Osteoblast (primary cell): ENCODE measurements at regions not wholly inside any gene's neighbourhood (a gene's known extent, or its start where the extent isn't known, plus 50 kb on each side); places are given as distances from the start of the nearest gene placed in this dataset.

ENCODE experiments used
- DNase-seq: peaks from one replicate; pipeline ENCODE4 v3.0.0; 2011; ENCODE audit warnings: low spot score, mixed read lengths; ENCODE audit not compliant: insufficient read length; ENCODE audit errors: missing footprints
- H2AFZ ChIP-seq: 2 replicates; pipeline ENCODE4 v1.6.0; 2011; ENCODE audit warnings: mild to moderate bottlenecking, low read length
- H3K27ac ChIP-seq: 2 replicates; pipeline ENCODE4 v1.5.1; 2011; ENCODE audit warnings: mild to moderate bottlenecking, low read depth, low read length, moderate library complexity
- H3K27me3 ChIP-seq: 2 replicates; pipeline ENCODE4 v1.6.0; 2012; ENCODE audit warnings: mild to moderate bottlenecking, control low read depth, inconsistent platforms, low read length, moderate library complexity; ENCODE audit not compliant: insufficient read depth
- H3K36me3 ChIP-seq: 2 replicates; pipeline ENCODE4 v1.5.1; 2011; ENCODE audit warnings: mild to moderate bottlenecking, low read length, control low read depth, moderate library complexity; ENCODE audit not compliant: insufficient read depth
- H3K4me1 ChIP-seq: 2 replicates; pipeline ENCODE4 v1.5.1; 2011; ENCODE audit warnings: mild to moderate bottlenecking, low read length, control low read depth, moderate library complexity; ENCODE audit not compliant: insufficient read depth
- H3K4me2 ChIP-seq: 2 replicates; pipeline ENCODE4 v1.6.0; 2011; ENCODE audit warnings: mild to moderate bottlenecking, low read length; ENCODE audit not compliant: insufficient read depth
- H3K4me3 ChIP-seq: fragments of 200-600 bp; sonication (generic); 3 replicates; pipeline ENCODE4 v1.5.1; 2012; ENCODE audit warnings: mild to moderate bottlenecking, low read length, inconsistent platforms; ENCODE audit not compliant: insufficient read depth
- H3K79me2 ChIP-seq: 2 replicates; pipeline ENCODE4 v1.6.0; 2012; ENCODE audit warnings: mild to moderate bottlenecking, low read length, control low read depth, inconsistent platforms; ENCODE audit not compliant: insufficient read depth
- H3K9me3 ChIP-seq: 2 replicates; pipeline ENCODE4 v1.5.1; 2011; ENCODE audit warnings: low read depth, low read length, control low read depth
- H4K20me1 ChIP-seq: 2 replicates; pipeline ENCODE4 v1.6.0; 2012; ENCODE audit warnings: mild to moderate bottlenecking, low read length, control low read depth; ENCODE audit not compliant: insufficient read depth
- TF ChIP-seq, protein P1 (sequence below): IDR thresholded peaks from 2 replicates; pipeline ENCODE4 v1.5.1; 2011; ENCODE audit warnings: mild to moderate bottlenecking, low read depth, low read length, moderate library complexity; ENCODE audit errors: extremely low read depth

DNA sequence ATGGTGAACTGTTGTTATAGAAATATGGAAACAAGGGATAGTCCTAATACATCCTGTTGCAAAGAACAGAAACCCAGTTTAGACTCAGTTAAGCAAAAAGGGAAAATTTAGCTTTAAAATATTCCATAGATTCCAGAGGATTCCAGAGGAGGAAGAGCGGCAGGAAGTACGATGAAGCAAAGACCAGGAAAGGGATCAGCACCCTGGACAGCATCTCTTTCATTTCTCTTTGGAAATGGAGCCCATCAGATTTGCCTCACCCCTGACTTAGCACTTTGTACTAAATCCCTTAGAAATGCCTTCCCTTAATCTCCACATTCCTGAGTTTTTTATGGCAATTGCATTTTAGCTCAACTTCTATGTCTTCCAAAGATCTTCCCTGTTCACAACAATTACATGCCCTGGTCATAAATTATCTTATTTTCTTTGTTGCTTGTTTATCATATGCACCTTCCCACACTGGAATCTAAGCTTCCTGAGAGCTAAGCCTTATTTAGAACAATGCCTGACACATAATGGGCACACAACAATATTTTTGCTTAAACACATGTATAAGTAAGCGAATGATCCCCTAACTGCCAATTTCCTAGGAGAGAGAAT, 150.0 kb upstream of the RBFOX1 start:
- TF ChIP-seq, protein P1, sequence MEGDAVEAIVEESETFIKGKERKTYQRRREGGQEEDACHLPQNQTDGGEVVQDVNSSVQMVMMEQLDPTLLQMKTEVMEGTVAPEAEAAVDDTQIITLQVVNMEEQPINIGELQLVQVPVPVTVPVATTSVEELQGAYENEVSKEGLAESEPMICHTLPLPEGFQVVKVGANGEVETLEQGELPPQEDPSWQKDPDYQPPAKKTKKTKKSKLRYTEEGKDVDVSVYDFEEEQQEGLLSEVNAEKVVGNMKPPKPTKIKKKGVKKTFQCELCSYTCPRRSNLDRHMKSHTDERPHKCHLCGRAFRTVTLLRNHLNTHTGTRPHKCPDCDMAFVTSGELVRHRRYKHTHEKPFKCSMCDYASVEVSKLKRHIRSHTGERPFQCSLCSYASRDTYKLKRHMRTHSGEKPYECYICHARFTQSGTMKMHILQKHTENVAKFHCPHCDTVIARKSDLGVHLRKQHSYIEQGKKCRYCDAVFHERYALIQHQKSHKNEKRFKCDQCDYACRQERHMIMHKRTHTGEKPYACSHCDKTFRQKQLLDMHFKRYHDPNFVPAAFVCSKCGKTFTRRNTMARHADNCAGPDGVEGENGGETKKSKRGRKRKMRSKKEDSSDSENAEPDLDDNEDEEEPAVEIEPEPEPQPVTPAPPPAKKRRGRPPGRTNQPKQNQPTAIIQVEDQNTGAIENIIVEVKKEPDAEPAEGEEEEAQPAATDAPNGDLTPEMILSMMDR, result no peak
- Histone ChIP-seq H4K20me1 (no peaks in the 10 kb centered on the region), H3K36me3 (no peaks in the 10 kb centered on the region), H3K4me3 (no peak overlapping the region), H3K4me1 (no peaks in the 10 kb centered on the region), H3K27ac (no peak overlapping the region), H3K4me2 (no peak overlapping the region), H3K79me2 (no peaks in the 10 kb centered on the region), H3K9me3 (peaks cover 7% of the 10 kb centered on the region), H2AFZ (no peak overlapping the region), H3K27me3 (no peaks in the 10 kb centered on the region)
- DNase-seq, result no peak

DNA sequence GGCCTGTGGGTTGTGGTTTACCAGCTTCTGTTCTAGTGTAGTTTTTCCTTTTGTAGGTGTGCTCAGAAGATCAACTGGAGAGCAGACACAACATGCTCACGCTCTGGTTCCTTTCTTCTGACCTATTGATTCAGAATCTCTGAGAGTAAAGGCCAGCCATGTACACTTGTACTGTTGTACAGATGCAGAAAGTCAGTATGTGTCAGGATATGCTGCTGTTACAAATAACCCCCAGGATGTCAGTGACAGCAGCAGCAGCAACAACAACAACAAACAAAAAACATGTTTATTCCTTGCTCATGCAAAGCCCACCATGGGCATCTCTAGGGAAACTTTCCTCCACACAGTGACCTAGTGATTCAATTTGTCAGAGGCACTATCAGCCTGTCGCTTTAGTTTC, 154.8 kb upstream of the RBFOX1 start:
- no peaks in the 10 kb centered on the region for H4K20me1 ChIP-seq
- no peak overlapping the region for H3K27ac ChIP-seq
- DNase-seq, result no peak
- peaks cover 6% of the 10 kb centered on the region for H3K9me3 ChIP-seq
- H3K79me2 ChIP-seq, result no peaks in the 10 kb centered on the region
- H3K36me3 ChIP-seq, result no peaks in the 10 kb centered on the region
- no peak overlapping the region for H2AFZ ChIP-seq
- TF ChIP-seq, protein P1, result no peak
- H3K27me3 ChIP-seq, result no peaks in the 10 kb centered on the region
- H3K4me1 ChIP-seq, result no peaks in the 10 kb centered on the region
- no peak overlapping the region for H3K4me2 ChIP-seq
- no peak overlapping the region for H3K4me3 ChIP-seq

DNA sequence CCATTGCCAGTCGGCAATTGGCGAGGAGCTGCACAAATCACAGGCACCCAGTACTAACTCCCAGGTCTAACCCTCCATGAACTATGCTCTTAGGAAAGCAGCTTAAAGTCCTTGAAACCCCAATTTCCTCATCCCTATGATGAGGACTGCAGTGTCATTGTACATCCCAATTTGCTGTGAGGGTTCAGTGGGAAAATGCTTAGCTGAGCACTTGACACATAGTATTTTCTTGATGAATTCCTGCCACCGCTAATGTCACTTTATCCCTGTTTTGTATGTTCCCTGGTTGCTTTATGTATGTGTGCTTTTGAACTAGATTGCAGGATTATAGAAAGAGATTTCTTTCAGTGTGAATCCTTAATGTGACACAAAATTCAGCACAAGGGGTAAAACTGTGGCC, 161.5 kb upstream of the RBFOX1 start:
- Histone ChIP-seq H3K4me1 (no peaks in the 10 kb centered on the region), H3K27ac (no peak overlapping the region), H2AFZ (no peak overlapping the region), H4K20me1 (no peaks in the 10 kb centered on the region), H3K36me3 (no peaks in the 10 kb centered on the region), H3K79me2 (no peaks in the 10 kb centered on the region), H3K9me3 (peaks cover 3% of the 10 kb centered on the region), H3K4me3 (no peak overlapping the region), H3K27me3 (no peaks in the 10 kb centered on the region), H3K4me2 (no peak overlapping the region)
- TF ChIP-seq, protein P1, result no peak
- DNase-seq, result no peak

DNA sequence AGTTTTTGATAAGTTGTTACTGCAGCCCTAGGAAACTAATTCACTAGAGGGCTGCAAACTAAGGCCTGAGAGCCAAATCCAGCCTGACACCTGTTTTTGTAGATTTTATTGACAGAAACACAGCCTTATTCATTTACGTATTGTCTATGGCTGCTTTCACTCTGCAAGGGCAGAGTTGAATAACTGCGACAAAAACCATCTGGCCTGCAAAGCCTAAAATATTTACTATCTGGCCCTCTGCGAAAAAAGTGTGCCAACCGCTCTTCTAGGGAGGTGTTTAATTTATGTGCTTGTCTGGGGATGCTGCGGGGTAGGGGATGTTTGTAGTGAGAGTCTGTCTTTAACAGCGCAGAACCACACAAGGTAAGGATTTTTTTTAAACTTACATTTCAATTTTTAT, 165.0 kb upstream of the RBFOX1 start:
- peaks cover 6% of the 10 kb centered on the region for H3K9me3 ChIP-seq
- H3K4me3 ChIP-seq, result no peak overlapping the region
- no peak overlapping the region for H2AFZ ChIP-seq
- no peak overlapping the region for H3K27ac ChIP-seq
- H3K79me2 ChIP-seq, result no peaks in the 10 kb centered on the region
- H3K36me3 ChIP-seq, result no peaks in the 10 kb centered on the region
- H3K27me3 ChIP-seq, result no peaks in the 10 kb centered on the region
- TF ChIP-seq, protein P1, result no peak
- DNase-seq, result no peak
- no peaks in the 10 kb centered on the region for H4K20me1 ChIP-seq
- H3K4me2 ChIP-seq, result no peak overlapping the region
- H3K4me1 ChIP-seq, result no peaks in the 10 kb centered on the region
